Renal cortical epithelial cell (primary cell): ENCODE measurements at regions not wholly inside any gene's neighbourhood (a gene's known extent, or its start where the extent isn't known, plus 50 kb on each side); places are given as distances from the start of the nearest gene placed in this dataset.
A peak's percentile ranks its signal among the peaks of the same experiment; 100 is the strongest.
"Not testable (repeated sequence)": the region's sequence is repeated elsewhere in the genome, so short reads cannot be mapped to it uniquely, and the experiment has no call there.

Experiments used
- DNase-seq: peaks from one replicate; pipeline ENCODE4 v3.0.0-alpha.2; 2011; ENCODE audit warnings: low read depth

- DNase-seq: no peak
These were observed 120.9 kb upstream of the EGFR start for GRCh38 chr7:54897891-54898290.

- DNase-seq: no peak
These were observed 120.0 kb upstream of the EGFR start for GRCh38 chr7:54898659-54899340.

GRCh38 chr7:54901840-54902239, 117.0 kb upstream of the EGFR start:
- no peak for DNase-seq

GRCh38 chr7:54904130-54904529, 114.7 kb upstream of the EGFR start:
- DNase-seq: peak; percentile 72

- peak; percentile 16 for DNase-seq
These were observed 113.8 kb upstream of the EGFR start for GRCh38 chr7:54904986-54905385.

GRCh38 chr7:54906963-54907362, 111.9 kb upstream of the EGFR start:
- DNase-seq: no peak

- no peak for DNase-seq
These were observed 110.8 kb upstream of the EGFR start for GRCh38 chr7:54907981-54908380.

- DNase-seq: peak; percentile 47
These were observed 109.9 kb upstream of the EGFR start for GRCh38 chr7:54908760-54909438.

- no peak for DNase-seq
These were observed 102.8 kb upstream of the EGFR start for GRCh38 chr7:54915870-54916598.

GRCh38 chr7:54917613-54918391, 101.0 kb upstream of the EGFR start:
- DNase-seq: no peak

GRCh38 chr7:54921116-54921515, 97.7 kb upstream of the EGFR start:
- no peak for DNase-seq

GRCh38 chr7:54931532-54931931, 87.3 kb upstream of the EGFR start:
- no peak for DNase-seq

GRCh38 chr7:54932818-54933543, 85.8 kb upstream of the EGFR start:
- peak; percentile 40 for DNase-seq

- DNase-seq: no peak
These were observed 85.2 kb upstream of the EGFR start for GRCh38 chr7:54933643-54934042.

GRCh38 chr7:54940748-54941147, 78.1 kb upstream of the EGFR start:
- DNase-seq: no peak

GRCh38 chr7:54944179-54944578, 74.6 kb upstream of the EGFR start:
- DNase-seq: peak; percentile 63

GRCh38 chr7:54946271-54946670, 72.5 kb upstream of the EGFR start:
- DNase-seq: no peak

GRCh38 chr7:54946764-54947163, 72.1 kb upstream of the EGFR start:
- no peak for DNase-seq

GRCh38 chr7:54947266-54947665, 71.6 kb upstream of the EGFR start:
- no peak for DNase-seq

- not testable (repeated sequence) for DNase-seq
These were observed 69.3 kb upstream of the EGFR start for GRCh38 chr7:54949514-54949913.

- no peak for DNase-seq
These were observed 63.5 kb upstream of the EGFR start for GRCh38 chr7:54955296-54955695.
